ENCODE measurements at regions not wholly inside any gene's neighbourhood (a gene's known extent, or its start where the extent isn't known, plus 50 kb on each side); places are given as distances from the start of the nearest gene placed in this dataset.

DNA sequence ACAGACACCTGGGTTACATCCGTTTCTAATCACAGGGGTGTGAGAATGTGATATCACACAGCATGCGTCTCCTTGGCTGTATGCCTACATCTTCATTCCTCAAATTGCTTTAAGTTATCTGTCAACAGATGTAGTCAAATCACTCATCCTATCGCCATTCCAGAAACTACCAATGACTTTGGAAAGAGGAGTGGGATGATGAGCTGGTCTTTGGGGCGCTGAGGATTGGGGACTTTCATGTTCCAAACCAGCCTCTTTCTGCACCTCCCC is 104.8 kb downstream of the NAV1 start:
- SMC1A ChIA-PET (ENCODE audit: uncharacterized antibody, unreplicated experiment), result no interaction called here
- FAIRE-seq (no peak), DNase-seq (ENCODE audit: low read depth, low spot score) (no peak), ATAC-seq (no peak)
- in situ Hi-C loops (cut with MboI), result no loop called here
- H4K20me1 ChIP-seq (ENCODE audit: control insufficient read depth, insufficient read depth), result no peaks in the 10 kb centered on the region
- POLR2A ChIA-PET, result no interaction called here
- peaks cover under 1 to 3% of the 10 kb centered on the region in 2 experiments; a peak in 2 of 4 replicates for H3K27me3 ChIP-seq (replicated peaks in 1 of 2; ENCODE audit: control insufficient read depth in 2 of 2, insufficient read depth in 2 of 2, low read length in 1 of 2)
- H2AFZ ChIP-seq (ENCODE audit: control insufficient read depth, low read depth, low read length), result no peak overlapping the region
- H3K9me3 ChIP-seq (replicated peaks; ENCODE audit: control insufficient read depth, insufficient read depth, low read length), result no peaks in the 10 kb centered on the region
- 28% methylated on average over 4 of the region's 4 CpGs for WGBS (ENCODE audit: insufficient coverage, insufficient replicate concordance, low lambda C conversion rate, missing lambda C conversion rate)
- RAD21 ChIA-PET (ENCODE audit: unreplicated experiment), result no interaction called here
- no peak for TF ChIP-seq EZH2 (IDR thresholded peaks at IDR 0.05; ENCODE audit: borderline replicate concordance, control insufficient read depth, low read depth, low read length)
- TF ChIP-seq RFX5 (IDR thresholded peaks at IDR 0.05; ENCODE audit: low read depth, low read length), result no peak
- TF ChIP-seq JUNB (IDR thresholded peaks at IDR 0.05), result no peak
- TF ChIP-seq ZNF24 (IDR thresholded peaks at IDR 0.05), result no peak
- TF ChIP-seq NR2C1 (IDR thresholded peaks at IDR 0.05), result no peak
- TF ChIP-seq ZNF207 (IDR thresholded peaks at IDR 0.05; ENCODE audit: borderline replicate concordance), result no peak
- no peak for TF ChIP-seq STAT1 (conservative IDR thresholded peaks at IDR 0.05)
- no peak for TF ChIP-seq ZNF274 (IDR thresholded peaks at IDR 0.05; ENCODE audit: insufficient read depth, insufficient read length)
- no peak for TF ChIP-seq SRF (IDR thresholded peaks at IDR 0.05; ENCODE audit: low read depth in 2 of 2, low read length in 2 of 2)
- TF ChIP-seq MYB (IDR thresholded peaks at IDR 0.05; ENCODE audit: borderline replicate concordance, low read depth, low read length), result no peak
- no peak for TF ChIP-seq NFYA (IDR thresholded peaks at IDR 0.05; ENCODE audit: borderline replicate concordance, low read depth, low read length)
- no peak for TF ChIP-seq POU2F2 (IDR thresholded peaks at IDR 0.05; ENCODE audit: borderline replicate concordance, low read depth, low read length)
- TF ChIP-seq, protein P1, sequence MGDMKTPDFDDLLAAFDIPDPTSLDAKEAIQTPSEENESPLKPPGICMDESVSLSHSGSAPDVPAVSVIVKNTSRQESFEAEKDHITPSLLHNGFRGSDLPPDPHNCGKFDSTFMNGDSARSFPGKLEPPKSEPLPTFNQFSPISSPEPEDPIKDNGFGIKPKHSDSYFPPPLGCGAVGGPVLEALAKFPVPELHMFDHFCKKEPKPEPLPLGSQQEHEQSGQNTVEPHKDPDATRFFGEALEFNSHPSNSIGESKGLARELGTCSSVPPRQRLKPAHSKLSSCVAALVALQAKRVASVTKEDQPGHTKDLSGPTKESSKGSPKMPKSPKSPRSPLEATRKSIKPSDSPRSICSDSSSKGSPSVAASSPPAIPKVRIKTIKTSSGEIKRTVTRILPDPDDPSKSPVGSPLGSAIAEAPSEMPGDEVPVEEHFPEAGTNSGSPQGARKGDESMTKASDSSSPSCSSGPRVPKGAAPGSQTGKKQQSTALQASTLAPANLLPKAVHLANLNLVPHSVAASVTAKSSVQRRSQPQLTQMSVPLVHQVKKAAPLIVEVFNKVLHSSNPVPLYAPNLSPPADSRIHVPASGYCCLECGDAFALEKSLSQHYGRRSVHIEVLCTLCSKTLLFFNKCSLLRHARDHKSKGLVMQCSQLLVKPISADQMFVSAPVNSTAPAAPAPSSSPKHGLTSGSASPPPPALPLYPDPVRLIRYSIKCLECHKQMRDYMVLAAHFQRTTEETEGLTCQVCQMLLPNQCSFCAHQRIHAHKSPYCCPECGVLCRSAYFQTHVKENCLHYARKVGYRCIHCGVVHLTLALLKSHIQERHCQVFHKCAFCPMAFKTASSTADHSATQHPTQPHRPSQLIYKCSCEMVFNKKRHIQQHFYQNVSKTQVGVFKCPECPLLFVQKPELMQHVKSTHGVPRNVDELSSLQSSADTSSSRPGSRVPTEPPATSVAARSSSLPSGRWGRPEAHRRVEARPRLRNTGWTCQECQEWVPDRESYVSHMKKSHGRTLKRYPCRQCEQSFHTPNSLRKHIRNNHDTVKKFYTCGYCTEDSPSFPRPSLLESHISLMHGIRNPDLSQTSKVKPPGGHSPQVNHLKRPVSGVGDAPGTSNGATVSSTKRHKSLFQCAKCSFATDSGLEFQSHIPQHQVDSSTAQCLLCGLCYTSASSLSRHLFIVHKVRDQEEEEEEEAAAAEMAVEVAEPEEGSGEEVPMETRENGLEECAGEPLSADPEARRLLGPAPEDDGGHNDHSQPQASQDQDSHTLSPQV (IDR thresholded peaks at IDR 0.05), result no peak
- TF ChIP-seq, protein P2, sequence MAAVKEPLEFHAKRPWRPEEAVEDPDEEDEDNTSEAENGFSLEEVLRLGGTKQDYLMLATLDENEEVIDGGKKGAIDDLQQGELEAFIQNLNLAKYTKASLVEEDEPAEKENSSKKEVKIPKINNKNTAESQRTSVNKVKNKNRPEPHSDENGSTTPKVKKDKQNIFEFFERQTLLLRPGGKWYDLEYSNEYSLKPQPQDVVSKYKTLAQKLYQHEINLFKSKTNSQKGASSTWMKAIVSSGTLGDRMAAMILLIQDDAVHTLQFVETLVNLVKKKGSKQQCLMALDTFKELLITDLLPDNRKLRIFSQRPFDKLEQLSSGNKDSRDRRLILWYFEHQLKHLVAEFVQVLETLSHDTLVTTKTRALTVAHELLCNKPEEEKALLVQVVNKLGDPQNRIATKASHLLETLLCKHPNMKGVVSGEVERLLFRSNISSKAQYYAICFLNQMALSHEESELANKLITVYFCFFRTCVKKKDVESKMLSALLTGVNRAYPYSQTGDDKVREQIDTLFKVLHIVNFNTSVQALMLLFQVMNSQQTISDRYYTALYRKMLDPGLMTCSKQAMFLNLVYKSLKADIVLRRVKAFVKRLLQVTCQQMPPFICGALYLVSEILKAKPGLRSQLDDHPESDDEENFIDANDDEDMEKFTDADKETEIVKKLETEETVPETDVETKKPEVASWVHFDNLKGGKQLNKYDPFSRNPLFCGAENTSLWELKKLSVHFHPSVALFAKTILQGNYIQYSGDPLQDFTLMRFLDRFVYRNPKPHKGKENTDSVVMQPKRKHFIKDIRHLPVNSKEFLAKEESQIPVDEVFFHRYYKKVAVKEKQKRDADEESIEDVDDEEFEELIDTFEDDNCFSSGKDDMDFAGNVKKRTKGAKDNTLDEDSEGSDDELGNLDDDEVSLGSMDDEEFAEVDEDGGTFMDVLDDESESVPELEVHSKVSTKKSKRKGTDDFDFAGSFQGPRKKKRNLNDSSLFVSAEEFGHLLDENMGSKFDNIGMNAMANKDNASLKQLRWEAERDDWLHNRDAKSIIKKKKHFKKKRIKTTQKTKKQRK (IDR thresholded peaks at IDR 0.05; ENCODE audit: low read depth, low read length), result no peak
- TF ChIP-seq NBN (IDR thresholded peaks at IDR 0.05), result no peak
- TF ChIP-seq ZSCAN29 (IDR thresholded peaks at IDR 0.05), result no peak
- no peak for TF ChIP-seq SUPT20H (IDR thresholded peaks at IDR 0.05; ENCODE audit: borderline replicate concordance, control insufficient read depth, low read depth, low read length)
- no peak for TF ChIP-seq SMC3 (IDR thresholded peaks at IDR 0.05; ENCODE audit: borderline replicate concordance, low read length)
- no peak for TF ChIP-seq RB1 (IDR thresholded peaks at IDR 0.05; ENCODE audit: borderline replicate concordance)
- no peak for TF ChIP-seq HCFC1 (IDR thresholded peaks at IDR 0.05; ENCODE audit: low read length)
- no peaks in the 10 kb centered on the region for H3K79me2 ChIP-seq (ENCODE audit: control insufficient read depth, insufficient read depth, low read length)
- CTCF ChIA-PET, result no interaction called here
- H3K36me3 ChIP-seq (ENCODE audit: control insufficient read depth in 2 of 2, insufficient read depth in 2 of 2, low read length in 1 of 2), result no peaks in the 10 kb centered on the region
- H3K27ac ChIP-seq (ENCODE audit: control insufficient read depth, insufficient read depth), result no peak overlapping the region
- no peak overlapping the region for H3K4me3 ChIP-seq
- H3K4me2 ChIP-seq (ENCODE audit: control insufficient read depth, insufficient read depth), result no peak overlapping the region
- BruUV-seq (replicated peaks), result no TSS peak
- intact Hi-C loops (cut with micrococcal nuclease; ENCODE audit: unreplicated experiment), result no loop called here
- H3K9ac ChIP-seq (ENCODE audit: control insufficient read depth, insufficient read depth, low read length), result no peak overlapping the region
- H3K4me1 ChIP-seq (ENCODE audit: control insufficient read depth, insufficient read depth, low read length), result no peaks in the 10 kb centered on the region

All from GM12878 (cell line).